Astrocyte (in vitro differentiated cells and primary cell): ENCODE measurements at regions not wholly inside any gene's neighbourhood (a gene's known extent, or its start where the extent isn't known, plus 50 kb on each side); places are given as distances from the start of the nearest gene placed in this dataset.

Experiments used
- EZH2 ChIP-seq: IDR thresholded peaks from 2 replicates; pipeline ENCODE4 v1.6.1; 2012; ENCODE audit warnings: mild to moderate bottlenecking, low read length, inconsistent platforms; ENCODE audit not compliant: insufficient read depth
- TF ChIP-seq, protein P1 (sequence below): IDR thresholded peaks from 2 replicates; pipeline ENCODE4 v1.5.1; 2011; ENCODE audit warnings: low read depth, mild to moderate bottlenecking, inconsistent platforms, low read length, moderate library complexity; ENCODE audit not compliant: insufficient read depth

DNA sequence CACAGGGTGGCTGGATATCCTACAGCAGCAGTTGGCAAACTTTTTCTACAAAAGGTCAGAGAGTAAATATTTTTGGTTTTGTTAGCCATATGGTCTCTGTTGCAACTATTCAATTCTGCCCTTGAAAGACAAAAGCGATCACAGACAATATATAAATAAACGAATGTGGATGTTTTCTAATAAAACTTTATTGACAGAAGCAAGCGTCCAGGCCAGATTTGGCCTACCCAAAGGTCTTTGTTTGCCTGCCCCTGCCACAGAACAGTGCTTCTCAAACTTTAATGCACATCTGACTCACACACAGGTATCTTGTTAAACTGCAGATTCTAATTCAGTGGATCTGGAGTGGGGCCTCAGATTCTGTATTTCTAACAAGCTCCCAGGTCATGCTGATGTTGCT, 621.4 kb upstream of the DIPK2B start:
- TF ChIP-seq EZH2 = no peak
- TF ChIP-seq, protein P1, sequence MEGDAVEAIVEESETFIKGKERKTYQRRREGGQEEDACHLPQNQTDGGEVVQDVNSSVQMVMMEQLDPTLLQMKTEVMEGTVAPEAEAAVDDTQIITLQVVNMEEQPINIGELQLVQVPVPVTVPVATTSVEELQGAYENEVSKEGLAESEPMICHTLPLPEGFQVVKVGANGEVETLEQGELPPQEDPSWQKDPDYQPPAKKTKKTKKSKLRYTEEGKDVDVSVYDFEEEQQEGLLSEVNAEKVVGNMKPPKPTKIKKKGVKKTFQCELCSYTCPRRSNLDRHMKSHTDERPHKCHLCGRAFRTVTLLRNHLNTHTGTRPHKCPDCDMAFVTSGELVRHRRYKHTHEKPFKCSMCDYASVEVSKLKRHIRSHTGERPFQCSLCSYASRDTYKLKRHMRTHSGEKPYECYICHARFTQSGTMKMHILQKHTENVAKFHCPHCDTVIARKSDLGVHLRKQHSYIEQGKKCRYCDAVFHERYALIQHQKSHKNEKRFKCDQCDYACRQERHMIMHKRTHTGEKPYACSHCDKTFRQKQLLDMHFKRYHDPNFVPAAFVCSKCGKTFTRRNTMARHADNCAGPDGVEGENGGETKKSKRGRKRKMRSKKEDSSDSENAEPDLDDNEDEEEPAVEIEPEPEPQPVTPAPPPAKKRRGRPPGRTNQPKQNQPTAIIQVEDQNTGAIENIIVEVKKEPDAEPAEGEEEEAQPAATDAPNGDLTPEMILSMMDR = no peak
